ENCODE measurements at regions not wholly inside any gene's neighbourhood (a gene's known extent, or its start where the extent isn't known, plus 50 kb on each side); places are given as distances from the start of the nearest gene placed in this dataset.
"Not testable (repeated sequence)": the region's sequence is repeated elsewhere in the genome, so short reads cannot be mapped to it uniquely, and the experiment has no call there.

- DNase-seq, result no peak
Measured at GRCh38 chr10:120209124-120209762, 247.8 kb upstream of the PLPP4 start.

GRCh38 chr10:120212275-120212674 is 244.8 kb upstream of the PLPP4 start:
- DNase-seq, result no peak

- not testable (repeated sequence) for DNase-seq
Measured at GRCh38 chr10:120213283-120213682, 243.7 kb upstream of the PLPP4 start.

GRCh38 chr10:120217736-120218135 is 239.3 kb upstream of the PLPP4 start:
- DNase-seq, result no peak

GRCh38 chr10:120221873-120222485 is 235.0 kb upstream of the PLPP4 start:
- no peak for DNase-seq

- DNase-seq, result no peak
Measured at GRCh38 chr10:120229641-120230040, 227.4 kb upstream of the PLPP4 start.

GRCh38 chr10:120239695-120240094 is 217.3 kb upstream of the PLPP4 start:
- not testable (repeated sequence) for DNase-seq

- DNase-seq, result no peak
Measured at GRCh38 chr10:120251821-120252442, 205.1 kb upstream of the PLPP4 start.

- DNase-seq, result no peak
Measured at GRCh38 chr10:120253131-120253530, 203.9 kb upstream of the PLPP4 start.

GRCh38 chr10:120260456-120260855 is 196.6 kb upstream of the PLPP4 start:
- no peak for DNase-seq

GRCh38 chr10:120262857-120263547 is 194.0 kb upstream of the PLPP4 start:
- no peak for DNase-seq

- no peak for DNase-seq
Measured at GRCh38 chr10:120266022-120266421, 191.0 kb upstream of the PLPP4 start.

- no peak for DNase-seq
Measured at GRCh38 chr10:120270906-120271305, 186.1 kb upstream of the PLPP4 start.

- DNase-seq, result no peak
Measured at GRCh38 chr10:120271696-120272095, 185.3 kb upstream of the PLPP4 start.

- no peak for DNase-seq
Measured at GRCh38 chr10:120272350-120272749, 184.7 kb upstream of the PLPP4 start.

GRCh38 chr10:120278069-120278468 is 179.0 kb upstream of the PLPP4 start:
- DNase-seq, result no peak

GRCh38 chr10:120279196-120279595 is 177.8 kb upstream of the PLPP4 start:
- DNase-seq, result no peak

GRCh38 chr10:120282421-120282820 is 174.6 kb upstream of the PLPP4 start:
- DNase-seq, result no peak

- DNase-seq, result no peak
Measured at GRCh38 chr10:120282846-120283492, 174.1 kb upstream of the PLPP4 start.

GRCh38 chr10:120285408-120285807 is 171.6 kb upstream of the PLPP4 start:
- no peak for DNase-seq

GRCh38 chr10:120286280-120286679 is 170.7 kb upstream of the PLPP4 start:
- no peak for DNase-seq

- no peak for DNase-seq
Measured at GRCh38 chr10:120300513-120300912, 156.5 kb upstream of the PLPP4 start.

GRCh38 chr10:120308589-120308988 is 148.4 kb upstream of the PLPP4 start:
- no peak for DNase-seq

All from CD4-positive, alpha-beta T cell treated with Interleukin-4 for 1 hour (primary cell).